Heart left ventricle (tissue), 16 donors: ENCODE measurements at regions not wholly inside any gene's neighbourhood (a gene's known extent, or its start where the extent isn't known, plus 50 kb on each side); places are given as distances from the start of the nearest gene placed in this dataset.

Experiments used
- ATAC-seq, 4 donors: fragments of 200-7000 bp; cut with Tn5 transposase; one replicate each; pipeline ENCODE4 v1.9.1; 2020 to 2022; ENCODE audit warnings: moderate library complexity in 4 of 4, mild to moderate bottlenecking in 3 of 4, moderate number of reproducible peaks in 1 of 4
- DNase-seq, 5 donors: peaks; one replicate each; pipeline ENCODE4 v3.0.0-alpha.2; 2020
- H3K27ac ChIP-seq, 12 donors: fragments of 200-600 bp; sonication (generic) in 4 of 12; one replicate each; pipeline versions ENCODE4 v1.5.0 to v1.8.0; 2016 to 2022; ENCODE audit warnings: mild to moderate bottlenecking in 2 of 12
- H3K27me3 ChIP-seq, 9 donors: fragments of 200-600 bp; sonication (generic) in 2 of 9; one replicate each; pipeline versions ENCODE4 v1.5.1 to v1.8.0; 2016 to 2022; ENCODE audit warnings: mild to moderate bottlenecking in 3 of 9
- H3K36me3 ChIP-seq, 9 donors: fragments of 200-600 bp; sonication (generic) in 2 of 9; one replicate each; pipeline versions ENCODE4 v1.5.0 to v1.8.0; 2018 to 2022; ENCODE audit warnings: mild to moderate bottlenecking in 2 of 9
- H3K4me1 ChIP-seq, 12 donors: fragments of 200-600 bp; sonication (generic) in 4 of 12; one replicate each; pipeline versions ENCODE4 v1.5.0 to v1.8.0; 2016 to 2022; ENCODE audit warnings: mild to moderate bottlenecking in 3 of 12
- H3K4me3 ChIP-seq, 12 donors: fragments of 200-600 bp; sonication (generic) in 4 of 12; one replicate each; pipeline versions ENCODE4 v1.5.0 to v1.8.0; 2017 to 2022; ENCODE audit warnings: mild to moderate bottlenecking in 9 of 12, moderate library complexity in 4 of 12
- H3K9me3 ChIP-seq, 12 donors: fragments of 200-600 bp; sonication (generic) in 4 of 12; one replicate each; pipeline versions ENCODE4 v1.5.0 to v1.8.0; 2016 to 2022; ENCODE audit warnings: mild to moderate bottlenecking in 1 of 12
- POLR2A ChIP-seq, 2 donors: fragments of 450-650 bp; IDR thresholded peaks; one replicate each; pipeline ENCODE4 v1.6.1; 2017; ENCODE audit warnings: antibody characterized with exemption in 2 of 2, mild to moderate bottlenecking in 2 of 2, moderate library complexity in 2 of 2
- WGBS, 4 donors: extraction: QIAGEN DNeasy Blood & Tissue Kit in 2 of 4; methylation state at CpG; one replicate each; pipeline versions ENCODE4 v1.1.5 to v1.1.7; 2013 to 2018; 5-methylcytosine and 5-hydroxymethylcytosine counted together
- intact Hi-C, 10 donors: fragments of 100-400 bp; cut with DNase I; formaldehyde crosslinking; loops; one replicate each; pipeline versions ENCODE4 v1.11.1 to v1.14.2; 2022
- TF ChIP-seq, protein P1 (sequence below), 12 donors: fragments of 200-600 bp; sonication (generic) in 4 of 12; IDR thresholded peaks; one replicate each; pipeline versions ENCODE4 v1.5.0 to v1.8.0; 2018 to 2022; ENCODE audit warnings: antibody characterized with exemption in 12 of 12, mild to moderate bottlenecking in 5 of 12
- donor health status: ischemic (EF 13 %, LVEDD 7.1; RV severe dilation, severe dysfunction).
- donor health status: healthy with polysubstance abuse.
- donor health status: DM: no; HTN: yes; CAD: no.
- donor health status: DM: no; HTN: no; CAD: no.
- donor health status: ischemic (EF 25% LVEDD 6.9; RV normal size, moderate dysfunction).
- donor health status: ischemic (EF 25% LVEDD 5.7; RV mildly dilated, moderate dysfunction).
- donor health status: healthy.
- donor health status: DM: yes; HTN: yes; CAD: no.
- donor health status: ischemic (EF 35%, LVEDD 5.7; RV mildly dilated, moderate dysfunction).
- donor health status: nonischemic (EF 11% LVEDD 7.7; RV severe dilation, severe dysfunction).
- donor health status: DM: yes; HTN: yes; CAD: no.
- donor health status: PGD.
- donor health status: ischemic (EF 29% LVEDD 5.4; RV normal size, mild dysfunction).
- donor health status: nonischemic (EF 23%, LVEDD 6.1; RV moderate dilation, normal function).

DNA sequence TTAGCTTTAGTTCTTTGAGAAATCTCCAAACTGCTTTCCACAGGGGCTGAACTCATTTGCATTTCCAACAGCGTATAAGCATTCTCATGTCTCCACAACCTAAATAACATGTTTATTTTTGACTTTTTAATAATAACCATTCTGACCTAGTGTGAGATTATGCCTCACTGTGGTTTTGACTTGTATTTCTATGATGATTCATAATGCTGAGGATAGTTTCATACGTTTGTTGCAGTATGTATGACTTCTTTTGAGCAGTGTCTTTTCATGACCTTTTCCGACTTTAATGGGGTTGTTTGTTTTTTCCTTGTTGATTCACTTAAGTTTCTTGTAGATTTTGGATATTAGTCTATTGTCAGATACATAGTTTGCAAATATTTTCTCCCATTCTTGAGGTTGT is 1833.0 kb upstream of the PCDH10 start:
- no peak for TF ChIP-seq POLR2A (IDR thresholded peaks at IDR 0.05)
- TF ChIP-seq, protein P1, sequence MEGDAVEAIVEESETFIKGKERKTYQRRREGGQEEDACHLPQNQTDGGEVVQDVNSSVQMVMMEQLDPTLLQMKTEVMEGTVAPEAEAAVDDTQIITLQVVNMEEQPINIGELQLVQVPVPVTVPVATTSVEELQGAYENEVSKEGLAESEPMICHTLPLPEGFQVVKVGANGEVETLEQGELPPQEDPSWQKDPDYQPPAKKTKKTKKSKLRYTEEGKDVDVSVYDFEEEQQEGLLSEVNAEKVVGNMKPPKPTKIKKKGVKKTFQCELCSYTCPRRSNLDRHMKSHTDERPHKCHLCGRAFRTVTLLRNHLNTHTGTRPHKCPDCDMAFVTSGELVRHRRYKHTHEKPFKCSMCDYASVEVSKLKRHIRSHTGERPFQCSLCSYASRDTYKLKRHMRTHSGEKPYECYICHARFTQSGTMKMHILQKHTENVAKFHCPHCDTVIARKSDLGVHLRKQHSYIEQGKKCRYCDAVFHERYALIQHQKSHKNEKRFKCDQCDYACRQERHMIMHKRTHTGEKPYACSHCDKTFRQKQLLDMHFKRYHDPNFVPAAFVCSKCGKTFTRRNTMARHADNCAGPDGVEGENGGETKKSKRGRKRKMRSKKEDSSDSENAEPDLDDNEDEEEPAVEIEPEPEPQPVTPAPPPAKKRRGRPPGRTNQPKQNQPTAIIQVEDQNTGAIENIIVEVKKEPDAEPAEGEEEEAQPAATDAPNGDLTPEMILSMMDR (IDR thresholded peaks at IDR 0.05), result no peak
- Histone ChIP-seq H3K4me1 (no peaks in the 10 kb centered on the region), H3K36me3 (no peaks in the 10 kb centered on the region), H3K27me3 (no peaks in the 10 kb centered on the region), H3K9me3 (peaks cover 0 to 11% (median 0%) of the 10 kb centered on the region in 12 donors), H3K4me3 (no peak overlapping the region), H3K27ac (no peak overlapping the region)
- WGBS, 4 donors, result 71 to 73% (median 72%) methylated on average over 3 of the region's 3 CpGs
- DNase-seq, result no peak
- no peak for ATAC-seq
- intact Hi-C loops, result no loop called here

DNA sequence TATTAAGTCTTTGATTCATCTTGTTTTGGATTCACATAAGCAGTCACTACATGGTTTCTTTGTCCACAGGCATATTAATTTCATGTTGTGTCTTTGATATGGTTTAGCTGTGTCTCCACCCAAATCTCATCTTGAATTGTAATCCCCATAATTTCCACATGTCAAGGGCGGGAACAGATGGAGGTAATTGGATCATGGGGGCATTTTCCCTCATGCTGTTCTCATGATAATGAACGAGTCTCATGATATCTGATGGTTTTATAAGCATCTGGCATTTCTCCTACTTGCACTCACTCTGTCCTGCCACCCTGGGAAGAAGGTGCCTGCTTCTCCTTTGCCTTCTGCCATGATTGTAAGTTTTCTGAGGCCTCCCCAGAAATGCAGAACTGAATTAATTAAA is 1811.2 kb upstream of the PCDH10 start:
- ATAC-seq (no peak), DNase-seq (no peak)
- TF ChIP-seq POLR2A (IDR thresholded peaks at IDR 0.05), result no peak
- TF ChIP-seq, protein P1 (IDR thresholded peaks at IDR 0.05), result no peak
- 32 to 51% (median 46%) methylated on average over 2 of the region's 2 CpGs for WGBS, 4 donors
- no peaks in the 10 kb centered on the region for H3K27me3 ChIP-seq
- H3K4me3 ChIP-seq, result no peak overlapping the region
- H3K9me3 ChIP-seq, result no peaks in the 10 kb centered on the region
- no peaks in the 10 kb centered on the region for H3K4me1 ChIP-seq
- no peaks in the 10 kb centered on the region for H3K36me3 ChIP-seq
- intact Hi-C loops, result no loop called here
- H3K27ac ChIP-seq, result no peak overlapping the region

DNA sequence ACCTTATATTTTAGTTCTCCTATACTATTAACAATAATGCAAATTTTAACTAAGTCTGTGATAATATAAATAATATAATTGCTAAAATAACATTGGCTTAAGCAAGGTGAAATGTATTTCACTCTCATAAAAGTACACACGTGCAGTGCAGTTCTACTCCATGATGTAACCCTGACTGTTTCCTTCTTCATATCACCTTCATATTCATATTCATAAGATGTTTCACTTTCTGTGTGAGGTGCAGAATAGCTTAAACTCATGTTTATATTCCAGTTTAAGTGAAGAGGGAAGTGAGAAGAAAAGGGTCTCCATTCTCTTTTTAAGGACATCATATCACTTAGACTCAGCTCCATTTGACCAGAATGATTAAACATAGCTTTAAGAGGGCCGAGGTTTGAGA is 1810.0 kb upstream of the PCDH10 start:
- Histone ChIP-seq H3K9me3 (no peaks in the 10 kb centered on the region), H3K36me3 (no peaks in the 10 kb centered on the region), H3K27me3 (no peaks in the 10 kb centered on the region), H3K4me1 (no peaks in the 10 kb centered on the region), H3K4me3 (no peak overlapping the region), H3K27ac (no peak overlapping the region)
- ATAC-seq (no peak), DNase-seq (no peak)
- intact Hi-C loops, result no loop called here
- 60 to 72% (median 65%) methylated on average over 2 of the region's 2 CpGs for WGBS, 4 donors
- no peak for TF ChIP-seq POLR2A (IDR thresholded peaks at IDR 0.05)
- TF ChIP-seq, protein P1 (IDR thresholded peaks at IDR 0.05), result no peak

DNA sequence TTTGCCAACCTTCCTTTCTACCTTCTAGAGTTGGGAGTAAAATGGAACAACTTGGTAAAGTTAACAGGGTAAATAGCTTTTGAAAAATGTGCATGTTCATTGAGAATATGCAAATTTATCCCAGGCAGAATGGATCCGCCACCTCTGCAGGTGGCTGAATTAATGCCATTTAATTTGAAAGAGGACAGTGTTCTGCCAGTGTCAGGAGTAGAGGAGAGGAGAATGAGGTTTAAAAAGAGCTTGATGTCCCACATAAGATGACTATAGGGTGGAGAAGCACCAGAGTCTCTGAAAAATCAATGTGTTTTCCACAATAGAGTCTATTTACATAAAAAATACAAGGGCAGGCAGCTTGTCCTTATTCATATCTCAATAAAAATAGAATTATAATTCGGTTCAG is 1804.3 kb upstream of the PCDH10 start:
- WGBS, 4 donors, result 61 to 73% (median 66%) methylated on average over 2 of the region's 2 CpGs
- Histone ChIP-seq H3K36me3 (no peaks in the 10 kb centered on the region), H3K4me3 (no peak overlapping the region), H3K4me1 (no peaks in the 10 kb centered on the region), H3K27me3 (no peaks in the 10 kb centered on the region), H3K9me3 (peaks cover 0 to 3% (median 0%) of the 10 kb centered on the region in 12 donors), H3K27ac (no peak overlapping the region)
- intact Hi-C loops, result no loop called here
- ATAC-seq (no peak), DNase-seq (no peak)
- no peak for TF ChIP-seq POLR2A (IDR thresholded peaks at IDR 0.05)

DNA sequence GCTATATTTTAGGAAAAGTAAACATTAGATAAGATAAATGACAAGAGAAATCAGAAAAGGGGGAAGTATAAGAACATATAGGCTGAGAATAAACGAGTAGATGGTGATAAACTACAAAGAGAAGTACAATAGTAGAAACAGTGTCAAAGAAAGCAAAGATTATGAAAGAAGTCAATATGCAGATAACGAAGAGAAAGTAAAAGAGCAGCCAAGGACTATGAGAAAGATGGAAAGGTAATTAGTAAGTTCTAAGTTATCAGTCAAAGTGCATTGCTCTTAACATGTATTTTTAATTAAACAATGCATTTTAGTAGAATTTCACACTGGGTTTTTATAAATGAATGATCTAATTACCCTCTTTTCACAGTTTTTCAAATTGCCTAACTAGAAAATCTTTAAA is 1801.3 kb upstream of the PCDH10 start:
- DNase-seq (no peak), ATAC-seq (no peak)
- TF ChIP-seq, protein P1 (IDR thresholded peaks at IDR 0.05), result no peak
- TF ChIP-seq POLR2A (IDR thresholded peaks at IDR 0.05), result no peak
- intact Hi-C loops, result no loop called here
- Histone ChIP-seq H3K9me3 (peaks cover 0 to 5% (median 0%) of the 10 kb centered on the region in 12 donors), H3K36me3 (no peaks in the 10 kb centered on the region), H3K27me3 (no peaks in the 10 kb centered on the region), H3K4me1 (no peaks in the 10 kb centered on the region), H3K27ac (no peak overlapping the region), H3K4me3 (no peak overlapping the region)
- WGBS, 4 donors, result 42 to 54% (median 45%) methylated on average over 2 of the region's 2 CpGs
